Keratinocyte (primary cell): ENCODE measurements at regions not wholly inside any gene's neighbourhood (a gene's known extent, or its start where the extent isn't known, plus 50 kb on each side); places are given as distances from the start of the nearest gene placed in this dataset.

Experiments used
- DNase-seq: peaks from one replicate; pipeline ENCODE4 v3.0.0-alpha.2; 2011; ENCODE audit warnings: low read depth, missing footprints, low spot score
- FAIRE-seq: peaks from 2 replicates; lab custom pipeline; 2011; peaks lifted over from hg19 to GRCh38; lab: Jason Lieb, UNC
- H2AFZ ChIP-seq: 2 replicates; pipeline ENCODE4 v1.6.0; 2012; ENCODE audit warnings: low read length, control low read depth, inconsistent platforms; ENCODE audit not compliant: control insufficient read depth
- H3K27ac ChIP-seq: 2 replicates; pipeline ENCODE4 v1.5.1; 2011; ENCODE audit warnings: low read length; ENCODE audit not compliant: control insufficient read depth, insufficient read depth
- H3K27me3 ChIP-seq: 3 replicates; pipeline ENCODE4 v1.6.0; 2011; ENCODE audit warnings: low read length; ENCODE audit not compliant: control insufficient read depth, insufficient read depth; ENCODE audit errors: extremely low read depth
- H3K36me3 ChIP-seq, 2 experiments: 2 replicates in 1 of 2; 3 replicates in 1 of 2; pipeline ENCODE4 v1.5.1; 2011; ENCODE audit warnings: low read length in 2 of 2, mild to moderate bottlenecking in 1 of 2; ENCODE audit not compliant: control insufficient read depth in 2 of 2, insufficient read depth in 2 of 2; ENCODE audit errors: extremely low read depth in 1 of 2
- H3K4me1 ChIP-seq: 3 replicates; pipeline ENCODE4 v1.5.1; 2011; ENCODE audit warnings: low read length; ENCODE audit not compliant: control insufficient read depth, insufficient read depth; ENCODE audit errors: extremely low read depth
- H3K4me2 ChIP-seq: 3 replicates; pipeline ENCODE4 v1.6.0; 2011; ENCODE audit warnings: low read depth, low read length; ENCODE audit not compliant: control insufficient read depth, insufficient read depth; ENCODE audit errors: extremely low read depth
- H3K4me3 ChIP-seq, 3 experiments: fragments of 200-600 bp in 1 of 3; sonication (generic) in 1 of 3; 2 replicates in 2 of 3; 3 replicates in 1 of 3; pipeline ENCODE4 v1.5.1; 2011 to 2016; ENCODE audit warnings: low read length in 3 of 3, mild to moderate bottlenecking in 3 of 3, control low read depth in 2 of 3, inconsistent platforms in 1 of 3, low read depth in 1 of 3, mixed read lengths in 1 of 3, mixed run types in 1 of 3, moderate library complexity in 1 of 3; ENCODE audit not compliant: control insufficient read depth in 2 of 3, insufficient read depth in 2 of 3; ENCODE audit errors: extremely low read depth in 1 of 3
- H3K79me2 ChIP-seq: 2 replicates; pipeline ENCODE4 v1.6.0; 2012; ENCODE audit warnings: low read length; ENCODE audit not compliant: control insufficient read depth, insufficient read depth
- H3K9ac ChIP-seq: 3 replicates; pipeline ENCODE4 v1.6.0; 2011; ENCODE audit warnings: low read length; ENCODE audit not compliant: control insufficient read depth, insufficient read depth; ENCODE audit errors: extremely low read depth
- H3K9me1 ChIP-seq: 3 replicates; pipeline ENCODE4 v1.6.0; 2011; ENCODE audit warnings: low read length; ENCODE audit not compliant: control insufficient read depth, insufficient read depth; ENCODE audit errors: extremely low read depth
- H3K9me3 ChIP-seq: 2 replicates; pipeline ENCODE4 v1.5.1; 2012; ENCODE audit warnings: low read depth, low read length; ENCODE audit not compliant: control insufficient read depth
- H4K20me1 ChIP-seq: 3 replicates; pipeline ENCODE4 v1.6.0; 2011; ENCODE audit warnings: low read length; ENCODE audit not compliant: control insufficient read depth, insufficient read depth; ENCODE audit errors: extremely low read depth
- CTCF ChIP-seq, 3 experiments: IDR thresholded peaks in 1 of 3; conservative IDR thresholded peaks in 1 of 3; optimal IDR thresholded peaks in 1 of 3; 2 replicates in 2 of 3; 3 replicates in 1 of 3; pipeline versions ENCODE3 to v1.5.1; 2011; ENCODE audit warnings: low read length in 3 of 3, mild to moderate bottlenecking in 3 of 3, moderate library complexity in 2 of 3, control low read depth in 1 of 3, inconsistent platforms in 1 of 3; ENCODE audit not compliant: insufficient read depth in 2 of 3; ENCODE audit errors: extremely low read depth in 1 of 3
- EZH2 ChIP-seq: IDR thresholded peaks from one replicate; pipeline ENCODE4 v1.6.1; 2012; ENCODE audit warnings: inconsistent platforms, mild to moderate bottlenecking, low read length, moderate library complexity
- dilution Hi-C: fragments of 300-500 bp; cut with MboI; formaldehyde crosslinking; loops from one replicate; pipeline ENCODE4 v1.7.0; 2020; ENCODE audit warnings: low sequenced_read_pairs; ENCODE audit not compliant: extremely low pct_ligation_motif_present

GRCh38 chr14:99066378-99066777 lies 205.6 kb downstream of the BCL11B start:
- Histone ChIP-seq H2AFZ (peak overlapping the region; percentile 59), H3K4me3 (no peak overlapping the region), H3K9me3 (no peaks in the 10 kb centered on the region), H4K20me1 (no peaks in the 10 kb centered on the region), H3K79me2 (no peaks in the 10 kb centered on the region), H3K27ac (peak overlapping the region; percentile 10), H3K4me2 (no peak overlapping the region), H3K27me3 (no peaks in the 10 kb centered on the region), H3K36me3 (no peaks in the 10 kb centered on the region), H3K9me1 (no peaks in the 10 kb centered on the region), H3K9ac (no peak overlapping the region), H3K4me1 (peaks cover 30% of the 10 kb centered on the region)
- TF ChIP-seq EZH2 (no peak), CTCF (optimal IDR thresholded peaks at IDR 0.05 in 1 of 3, IDR thresholded peaks at IDR 0.05 in 1 of 3, conservative IDR thresholded peaks at IDR 0.05 in 1 of 3; ENCODE audit: extremely low read depth in 1 of 3, insufficient read depth in 2 of 3, low read length in 3 of 3) (peak in 1 of 3 experiments; percentile 7)
- dilution Hi-C loops = no loop called here
- FAIRE-seq = no peak
- DNase-seq = no peak

- Histone ChIP-seq H3K4me3 (no peak overlapping the region), H3K36me3 (no peaks in the 10 kb centered on the region), H3K4me2 (no peak overlapping the region), H3K27ac (no peak overlapping the region), H3K9ac (no peak overlapping the region), H2AFZ (no peak overlapping the region), H3K4me1 (peaks cover 30% of the 10 kb centered on the region), H3K9me3 (no peaks in the 10 kb centered on the region), H3K27me3 (no peaks in the 10 kb centered on the region), H3K79me2 (no peaks in the 10 kb centered on the region), H3K9me1 (no peaks in the 10 kb centered on the region), H4K20me1 (no peaks in the 10 kb centered on the region)
- dilution Hi-C loops = no loop called here
- DNase-seq (no peak), FAIRE-seq (no peak)
- TF ChIP-seq EZH2 = no peak
- TF ChIP-seq CTCF (optimal IDR thresholded peaks at IDR 0.05 in 1 of 3, IDR thresholded peaks at IDR 0.05 in 1 of 3, conservative IDR thresholded peaks at IDR 0.05 in 1 of 3; ENCODE audit: extremely low read depth in 1 of 3, insufficient read depth in 2 of 3, low read length in 3 of 3) = no peak
Measured at GRCh38 chr14:99067141-99067920, 204.7 kb downstream of the BCL11B start.
